OCI-LY3 (cell line): ENCODE measurements at regions not wholly inside any gene's neighbourhood (a gene's known extent, or its start where the extent isn't known, plus 50 kb on each side); places are given as distances from the start of the nearest gene placed in this dataset.

Source experiments
- EZH2phosphoT487 ChIP-seq: fragments of 200-600 bp; shearing (Covaris generic); IDR thresholded peaks from 2 replicates; pipeline ENCODE4 v1.6.1; 2018; ENCODE audit warnings: antibody characterized with exemption, mixed run types, low read depth
- TF ChIP-seq, protein P1 (sequence below): fragments of 200-600, 300-600 bp; sonication (generic); IDR thresholded peaks from 2 replicates; pipeline ENCODE4 v1.5.1; 2014; ENCODE audit warnings: antibody characterized with exemption, low read length, low read depth

DNA sequence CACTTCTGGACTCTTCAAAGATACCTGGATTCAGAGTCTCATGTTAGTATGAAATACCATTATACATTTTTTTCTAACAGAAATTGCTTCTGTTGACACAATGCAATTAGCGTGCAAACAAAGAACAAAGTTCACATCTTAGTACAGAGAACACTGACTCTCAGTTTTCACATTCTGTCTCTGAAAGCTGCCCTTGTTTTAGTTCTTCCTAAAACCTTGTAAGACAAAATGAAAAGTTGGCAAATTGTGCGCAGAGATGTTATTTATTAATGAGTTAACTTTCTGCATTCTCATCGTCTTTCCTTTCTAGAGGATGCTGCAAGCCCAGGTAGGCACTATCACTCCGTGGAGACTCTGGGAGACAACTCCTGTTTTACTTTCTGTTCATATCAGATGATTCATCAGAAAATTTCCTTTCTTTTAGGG is 377.3 kb upstream of the POU3F3 start:
- TF ChIP-seq, protein P1, sequence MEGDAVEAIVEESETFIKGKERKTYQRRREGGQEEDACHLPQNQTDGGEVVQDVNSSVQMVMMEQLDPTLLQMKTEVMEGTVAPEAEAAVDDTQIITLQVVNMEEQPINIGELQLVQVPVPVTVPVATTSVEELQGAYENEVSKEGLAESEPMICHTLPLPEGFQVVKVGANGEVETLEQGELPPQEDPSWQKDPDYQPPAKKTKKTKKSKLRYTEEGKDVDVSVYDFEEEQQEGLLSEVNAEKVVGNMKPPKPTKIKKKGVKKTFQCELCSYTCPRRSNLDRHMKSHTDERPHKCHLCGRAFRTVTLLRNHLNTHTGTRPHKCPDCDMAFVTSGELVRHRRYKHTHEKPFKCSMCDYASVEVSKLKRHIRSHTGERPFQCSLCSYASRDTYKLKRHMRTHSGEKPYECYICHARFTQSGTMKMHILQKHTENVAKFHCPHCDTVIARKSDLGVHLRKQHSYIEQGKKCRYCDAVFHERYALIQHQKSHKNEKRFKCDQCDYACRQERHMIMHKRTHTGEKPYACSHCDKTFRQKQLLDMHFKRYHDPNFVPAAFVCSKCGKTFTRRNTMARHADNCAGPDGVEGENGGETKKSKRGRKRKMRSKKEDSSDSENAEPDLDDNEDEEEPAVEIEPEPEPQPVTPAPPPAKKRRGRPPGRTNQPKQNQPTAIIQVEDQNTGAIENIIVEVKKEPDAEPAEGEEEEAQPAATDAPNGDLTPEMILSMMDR, result no peak
- TF ChIP-seq EZH2phosphoT487, result no peak
